ENCODE measurements at regions not wholly inside any gene's neighbourhood (a gene's known extent, or its start where the extent isn't known, plus 50 kb on each side); places are given as distances from the start of the nearest gene placed in this dataset.

DNA sequence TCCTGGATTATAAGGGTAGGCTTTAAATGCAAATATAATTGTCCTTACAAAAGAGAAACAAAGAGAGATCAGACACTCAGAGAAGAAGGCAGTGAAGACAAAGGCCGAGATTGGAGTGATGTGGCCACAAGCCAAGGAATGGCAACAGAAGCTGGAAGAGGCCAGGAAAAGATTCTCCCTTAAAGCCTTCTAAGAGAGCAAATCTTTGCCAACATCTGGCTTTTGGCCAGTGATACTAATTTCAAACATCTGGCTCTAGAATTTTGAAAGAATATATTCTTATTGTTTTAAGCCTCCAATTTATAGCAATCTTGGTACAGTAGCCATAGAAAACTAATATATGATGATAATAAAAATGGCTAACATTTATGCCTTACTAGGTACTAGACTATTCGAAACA is 615.8 kb upstream of the ZNF385D start:
- intact Hi-C loops (cut with micrococcal nuclease): no loop called here
- Histone ChIP-seq H3K9me3 (ENCODE audit: low read length) (no peaks in the 10 kb centered on the region), H3K27ac (ENCODE audit: low read length) (no peak overlapping the region), H3K27me3 (ENCODE audit: low read length) (no peaks in the 10 kb centered on the region), H3K9me2 (replicated peaks; ENCODE audit: low read length) (no peaks in the 10 kb centered on the region), H3K79me2 (ENCODE audit: low read length) (no peaks in the 10 kb centered on the region), H3K4me1 (ENCODE audit: insufficient read depth, low read length) (no peaks in the 10 kb centered on the region), H4K20me1 (ENCODE audit: low read length) (no peaks in the 10 kb centered on the region), H2AFZ (ENCODE audit: low read length) (no peak overlapping the region), H3K4me3 (ENCODE audit: low read length) (no peak overlapping the region), H3K36me3 (ENCODE audit: low read depth, low read length) (no peaks in the 10 kb centered on the region), H3K4me2 (ENCODE audit: low read length) (no peak overlapping the region), H3K9ac (ENCODE audit: low read length) (no peak overlapping the region), H3F3A (ENCODE audit: low read length, unreplicated experiment) (no peaks in the 10 kb centered on the region)
- POLR2A ChIA-PET (ENCODE audit: unreplicated experiment): no interaction called here
- DNase-seq (no peak), ATAC-seq (no peak)
- no TSS peak for BruUV-seq (replicated peaks)
- TF ChIP-seq EZH2phosphoT487 (IDR thresholded peaks at IDR 0.05; ENCODE audit: borderline replicate concordance, low read length): no peak
- TF ChIP-seq, protein P1, sequence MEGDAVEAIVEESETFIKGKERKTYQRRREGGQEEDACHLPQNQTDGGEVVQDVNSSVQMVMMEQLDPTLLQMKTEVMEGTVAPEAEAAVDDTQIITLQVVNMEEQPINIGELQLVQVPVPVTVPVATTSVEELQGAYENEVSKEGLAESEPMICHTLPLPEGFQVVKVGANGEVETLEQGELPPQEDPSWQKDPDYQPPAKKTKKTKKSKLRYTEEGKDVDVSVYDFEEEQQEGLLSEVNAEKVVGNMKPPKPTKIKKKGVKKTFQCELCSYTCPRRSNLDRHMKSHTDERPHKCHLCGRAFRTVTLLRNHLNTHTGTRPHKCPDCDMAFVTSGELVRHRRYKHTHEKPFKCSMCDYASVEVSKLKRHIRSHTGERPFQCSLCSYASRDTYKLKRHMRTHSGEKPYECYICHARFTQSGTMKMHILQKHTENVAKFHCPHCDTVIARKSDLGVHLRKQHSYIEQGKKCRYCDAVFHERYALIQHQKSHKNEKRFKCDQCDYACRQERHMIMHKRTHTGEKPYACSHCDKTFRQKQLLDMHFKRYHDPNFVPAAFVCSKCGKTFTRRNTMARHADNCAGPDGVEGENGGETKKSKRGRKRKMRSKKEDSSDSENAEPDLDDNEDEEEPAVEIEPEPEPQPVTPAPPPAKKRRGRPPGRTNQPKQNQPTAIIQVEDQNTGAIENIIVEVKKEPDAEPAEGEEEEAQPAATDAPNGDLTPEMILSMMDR (conservative IDR thresholded peaks at IDR 0.05; ENCODE audit: low read depth, low read length): no peak
- CTCF ChIA-PET: no interaction called here

DNA sequence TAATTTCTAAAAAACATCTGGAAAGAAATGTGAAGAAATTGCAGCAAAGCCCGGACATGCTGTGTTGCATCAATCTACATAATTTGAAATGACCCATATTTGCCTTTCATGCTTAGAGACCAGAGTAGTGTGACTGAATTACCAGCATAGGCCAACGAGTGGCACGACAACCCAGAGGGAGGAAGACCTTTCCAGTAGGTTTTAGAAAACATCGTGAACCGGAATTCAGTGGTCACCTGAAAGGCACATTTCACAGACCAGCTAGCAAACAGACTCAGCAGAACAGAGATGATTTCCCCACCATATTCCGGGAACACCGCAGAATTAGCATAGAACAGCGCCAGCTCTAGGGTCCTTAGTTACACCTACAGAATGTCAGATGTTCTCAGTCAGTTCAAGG is 620.0 kb upstream of the ZNF385D start:
- no TSS peak for BruUV-seq (replicated peaks)
- no peaks in the 10 kb centered on the region for H4K20me1 ChIP-seq (ENCODE audit: low read length)
- H3K9ac ChIP-seq (ENCODE audit: low read length): no peak overlapping the region
- POLR2A ChIA-PET (ENCODE audit: unreplicated experiment): no interaction called here
- DNase-seq (no peak), ATAC-seq (no peak)
- CTCF ChIA-PET: no interaction called here
- no peak overlapping the region for H3K27ac ChIP-seq (ENCODE audit: low read length)
- no peaks in the 10 kb centered on the region for H3K4me1 ChIP-seq (ENCODE audit: insufficient read depth, low read length)
- H3K4me3 ChIP-seq (ENCODE audit: low read length): no peak overlapping the region
- no peaks in the 10 kb centered on the region for H3K79me2 ChIP-seq (ENCODE audit: low read length)
- no peaks in the 10 kb centered on the region for H3K27me3 ChIP-seq (ENCODE audit: low read length)
- intact Hi-C loops (cut with micrococcal nuclease): no loop called here
- no peak for TF ChIP-seq EZH2phosphoT487 (IDR thresholded peaks at IDR 0.05; ENCODE audit: borderline replicate concordance, low read length)
- TF ChIP-seq, protein P1 (conservative IDR thresholded peaks at IDR 0.05; ENCODE audit: low read depth, low read length): no peak
- TF ChIP-seq EZH2 (IDR thresholded peaks at IDR 0.05; ENCODE audit: low read length, unreplicated experiment): no peak
- no peaks in the 10 kb centered on the region for H3K9me2 ChIP-seq (replicated peaks; ENCODE audit: low read length)
- no peak overlapping the region for H2AFZ ChIP-seq (ENCODE audit: low read length)
- H3K36me3 ChIP-seq (ENCODE audit: low read depth, low read length): no peaks in the 10 kb centered on the region
- H3K9me3 ChIP-seq (ENCODE audit: low read length): no peaks in the 10 kb centered on the region
- no peaks in the 10 kb centered on the region for H3F3A ChIP-seq (ENCODE audit: low read length, unreplicated experiment)
- H3K4me2 ChIP-seq (ENCODE audit: low read length): no peak overlapping the region

DNA sequence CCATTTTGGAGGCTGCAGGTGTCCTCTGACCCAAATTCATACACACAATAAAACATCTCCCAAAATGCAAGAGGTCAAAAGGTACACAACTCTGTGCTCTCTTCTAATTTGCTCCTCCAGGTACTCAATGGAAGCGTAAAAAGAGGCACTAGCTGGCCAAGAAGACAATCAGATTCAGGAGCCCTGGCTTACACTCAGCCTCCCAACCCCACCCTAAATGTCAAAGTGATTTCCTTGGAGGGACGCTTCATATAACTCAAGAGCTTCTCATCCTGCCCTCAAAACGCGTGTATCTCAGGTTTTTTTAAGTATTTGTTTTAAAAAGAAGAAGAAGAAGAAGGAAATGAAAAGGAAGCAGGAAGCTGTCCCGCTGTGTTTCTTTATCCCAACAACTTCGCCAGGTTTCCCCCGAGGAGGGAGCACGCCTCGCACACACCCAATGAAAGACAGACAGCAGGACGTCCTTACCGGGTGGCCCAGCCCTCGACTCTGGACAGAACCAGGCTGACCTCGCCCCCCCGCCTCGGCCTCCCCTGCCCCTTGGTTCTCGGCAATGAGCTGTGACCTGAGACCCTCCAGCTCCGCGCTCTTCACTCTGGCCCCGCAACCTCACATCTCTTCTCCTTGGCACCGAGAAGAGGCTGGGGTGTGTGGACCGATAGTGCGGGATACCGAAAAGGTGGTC is 620.7 kb upstream of the ZNF385D start:
- H3K4me3 ChIP-seq (ENCODE audit: low read length): no peak overlapping the region
- H3K9me2 ChIP-seq (replicated peaks; ENCODE audit: low read length): no peaks in the 10 kb centered on the region
- no peaks in the 10 kb centered on the region for H3K9me3 ChIP-seq (ENCODE audit: low read length)
- no peak overlapping the region for H3K4me2 ChIP-seq (ENCODE audit: low read length)
- BruUV-seq (replicated peaks): no TSS peak
- DNase-seq (no peak), ATAC-seq (no peak)
- no peaks in the 10 kb centered on the region for H4K20me1 ChIP-seq (ENCODE audit: low read length)
- H3F3A ChIP-seq (ENCODE audit: low read length, unreplicated experiment): no peaks in the 10 kb centered on the region
- no peaks in the 10 kb centered on the region for H3K79me2 ChIP-seq (ENCODE audit: low read length)
- H2AFZ ChIP-seq (ENCODE audit: low read length): no peak overlapping the region
- peaks cover 2% of the 10 kb centered on the region; the same call in 1 of the 2 replicates for H3K4me1 ChIP-seq (ENCODE audit: insufficient read depth, low read length)
- POLR2A ChIA-PET (ENCODE audit: unreplicated experiment): no interaction called here
- no peak for TF ChIP-seq EZH2 (IDR thresholded peaks at IDR 0.05; ENCODE audit: low read length, unreplicated experiment)
- no peak for TF ChIP-seq EZH2phosphoT487 (IDR thresholded peaks at IDR 0.05; ENCODE audit: borderline replicate concordance, low read length)
- TF ChIP-seq, protein P1 (conservative IDR thresholded peaks at IDR 0.05; ENCODE audit: low read depth, low read length): no peak
- no peak overlapping the region for H3K9ac ChIP-seq (ENCODE audit: low read length)
- no peak overlapping the region for H3K27ac ChIP-seq (ENCODE audit: low read length)
- CTCF ChIA-PET: no interaction called here
- intact Hi-C loops (cut with micrococcal nuclease): no loop called here
- no peaks in the 10 kb centered on the region for H3K36me3 ChIP-seq (ENCODE audit: low read depth, low read length)
- no peaks in the 10 kb centered on the region for H3K27me3 ChIP-seq (ENCODE audit: low read length)
